Ureter (tissue), 1 donor: ENCODE measurements at regions not wholly inside any gene's neighbourhood (a gene's known extent, or its start where the extent isn't known, plus 50 kb on each side); places are given as distances from the start of the nearest gene placed in this dataset.
"Not testable (repeated sequence)": the region's sequence is repeated elsewhere in the genome, so short reads cannot be mapped to it uniquely, and the experiment has no call there.

Experiments used
- DNase-seq: peaks from one replicate; pipeline ENCODE4 v3.0.0-alpha.2; 2020; ENCODE audit warnings: low spot score
- donor health status: DM: yes; HTN: yes; CAD: no.

DNA sequence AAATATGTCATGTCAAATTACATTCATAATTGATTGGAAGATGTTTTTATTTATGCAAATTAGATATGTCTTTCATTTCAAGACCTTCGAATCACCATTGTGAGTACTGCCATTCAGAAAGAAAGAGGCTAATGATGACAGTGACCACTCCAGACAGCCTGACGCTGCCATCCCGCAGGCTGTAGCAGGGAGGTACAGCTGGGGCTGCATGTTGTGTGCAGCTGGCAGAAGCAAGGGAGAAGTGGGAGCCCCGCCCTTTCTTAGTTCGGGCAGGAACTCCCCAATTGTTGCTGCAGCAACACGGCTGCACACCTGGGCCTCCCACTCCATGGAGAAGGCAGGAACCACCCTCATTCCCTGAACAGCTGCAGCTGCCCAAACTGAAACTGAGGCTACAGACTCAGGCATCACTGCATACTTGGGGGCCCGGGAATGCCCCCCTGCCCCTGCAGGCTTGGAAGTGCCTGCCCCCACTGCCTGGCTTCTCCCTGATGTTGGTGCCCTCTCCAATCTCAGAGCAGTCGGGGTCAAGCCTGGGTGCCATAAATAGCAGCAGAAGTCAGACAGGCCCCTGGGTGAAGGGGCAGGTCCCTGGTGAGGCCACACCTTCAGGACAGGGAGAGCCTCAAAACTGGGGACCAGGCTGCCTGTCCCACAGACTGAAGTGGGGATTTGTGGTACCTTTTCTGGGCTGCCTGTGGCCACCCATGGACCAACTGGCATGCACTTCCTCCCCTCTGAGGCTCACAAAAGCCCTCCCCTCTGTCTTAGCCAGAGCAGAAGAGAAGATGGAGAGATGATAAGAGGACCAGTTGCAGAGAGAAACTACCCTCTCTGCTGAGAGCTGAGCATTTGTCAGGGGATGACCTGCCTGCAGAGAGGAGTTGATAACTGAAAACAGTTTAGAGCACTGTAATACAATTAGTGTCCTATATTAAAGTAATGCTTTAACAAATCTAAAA, 964.6 kb downstream of the SI start:
- no peak for DNase-seq

DNA sequence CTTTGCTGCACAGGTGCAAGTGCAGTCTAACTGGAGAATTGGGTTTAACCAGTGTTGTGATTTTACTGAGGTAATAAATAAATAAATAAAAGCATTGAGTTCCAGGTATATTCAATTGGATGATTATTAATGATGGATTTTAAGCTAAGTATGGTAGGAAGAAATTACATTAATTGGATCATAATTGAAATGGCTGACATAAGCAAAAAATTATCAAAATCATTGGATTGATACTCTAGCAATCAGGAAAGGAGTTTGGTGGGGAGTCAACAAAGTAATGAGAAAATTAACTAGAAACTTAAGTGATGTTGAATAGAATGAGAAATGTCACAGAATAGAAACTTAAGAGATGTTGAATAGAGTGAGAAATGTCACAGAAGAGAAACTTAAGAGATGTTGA, 981.9 kb downstream of the SI start:
- no peak for DNase-seq

DNA sequence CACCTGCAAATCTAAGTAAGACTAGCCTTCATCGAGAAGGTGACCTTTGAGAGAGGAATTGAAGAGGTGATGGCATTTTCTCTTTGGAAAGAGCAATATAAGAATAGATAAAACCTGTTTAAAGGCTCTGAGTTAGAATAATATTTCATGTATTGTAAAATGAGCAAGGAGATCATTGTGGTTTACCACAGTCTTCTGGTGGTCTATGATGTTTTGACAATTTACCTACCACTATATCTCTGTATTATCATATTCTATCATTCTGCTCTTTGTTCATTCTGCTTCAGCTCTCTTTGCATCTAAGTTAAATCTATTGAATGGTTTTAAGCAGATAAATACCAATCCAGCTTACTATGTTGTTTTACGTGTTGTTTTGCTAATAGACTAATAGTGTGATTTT, 982.3 kb downstream of the SI start:
- no peak for DNase-seq

DNA sequence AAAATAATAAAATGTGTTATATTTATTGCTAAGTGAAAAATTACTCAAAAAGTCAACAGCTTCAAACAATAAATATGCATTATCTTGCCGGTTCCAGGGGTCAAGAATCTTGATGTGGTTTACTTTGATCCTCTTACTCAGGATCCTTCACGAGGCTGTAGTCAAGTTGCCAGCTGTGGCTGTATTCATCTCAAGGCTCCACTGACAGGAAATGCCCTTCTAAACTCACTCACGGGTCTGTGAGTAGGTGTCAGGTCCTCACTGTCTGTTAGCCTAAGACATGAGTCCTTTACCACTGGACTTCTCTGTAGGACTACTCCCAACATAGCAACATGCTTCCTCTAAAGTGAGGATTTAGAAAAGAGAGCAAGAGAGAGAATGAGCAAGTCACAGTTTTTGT, 983.0 kb downstream of the SI start:
- no peak for DNase-seq

DNA sequence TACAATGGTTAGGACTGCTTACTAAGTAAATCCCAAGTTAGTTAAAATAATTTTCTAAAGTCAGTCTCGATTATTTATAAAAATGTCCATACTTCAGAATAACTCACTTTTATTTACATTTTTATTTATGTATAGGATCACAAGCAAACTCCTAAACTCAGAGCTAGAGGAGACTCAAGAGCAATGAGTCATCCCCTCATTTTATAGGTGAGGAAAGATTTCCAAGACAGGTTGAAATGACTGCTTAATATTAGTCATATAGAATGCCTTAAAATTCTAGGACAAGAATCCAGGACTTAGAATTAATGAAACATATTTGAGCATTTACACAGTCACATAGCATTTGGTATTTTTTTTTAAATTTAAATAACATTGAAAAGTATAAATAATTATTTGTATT, 983.8 kb downstream of the SI start:
- DNase-seq, result no peak

DNA sequence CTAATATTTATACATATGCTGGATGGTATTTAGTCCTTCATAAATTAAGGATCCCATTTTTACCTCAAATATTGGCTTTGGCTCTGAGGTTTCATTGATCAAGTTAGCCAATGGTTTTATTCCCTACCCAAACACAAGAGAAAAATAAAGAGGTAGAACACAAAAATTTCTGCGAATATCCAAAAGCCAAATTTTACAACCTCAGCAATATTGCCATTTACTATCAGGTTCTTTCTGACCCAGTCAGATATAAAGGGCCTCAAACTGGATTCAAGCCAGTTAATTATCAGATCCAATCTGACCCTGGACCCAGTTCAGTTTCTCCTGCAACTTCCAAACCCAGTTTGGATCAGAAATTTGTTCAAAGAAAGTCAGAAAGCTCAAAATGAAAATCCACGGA, 998.1 kb downstream of the SI start:
- DNase-seq, result no peak

DNA sequence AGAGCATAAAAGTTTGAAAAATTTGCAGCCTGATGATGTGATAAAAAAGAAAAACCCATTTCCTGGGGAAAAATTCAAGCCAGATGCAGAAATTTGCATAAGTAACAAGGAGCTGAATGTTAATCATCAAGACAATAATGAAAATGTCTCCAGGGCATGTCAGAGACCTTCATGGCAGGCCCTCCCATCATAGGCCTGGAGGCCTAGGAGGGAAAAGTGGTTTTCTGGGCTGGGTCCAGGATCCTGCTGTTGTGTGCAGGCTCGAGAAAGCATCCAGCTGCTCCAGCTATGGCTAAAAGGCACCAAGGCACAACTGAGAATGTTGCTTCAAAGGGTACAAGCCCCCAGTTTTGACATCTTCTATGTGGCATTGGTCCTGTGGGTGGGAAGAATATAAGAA, 1014.0 kb downstream of the SI start:
- no peak for DNase-seq

DNA sequence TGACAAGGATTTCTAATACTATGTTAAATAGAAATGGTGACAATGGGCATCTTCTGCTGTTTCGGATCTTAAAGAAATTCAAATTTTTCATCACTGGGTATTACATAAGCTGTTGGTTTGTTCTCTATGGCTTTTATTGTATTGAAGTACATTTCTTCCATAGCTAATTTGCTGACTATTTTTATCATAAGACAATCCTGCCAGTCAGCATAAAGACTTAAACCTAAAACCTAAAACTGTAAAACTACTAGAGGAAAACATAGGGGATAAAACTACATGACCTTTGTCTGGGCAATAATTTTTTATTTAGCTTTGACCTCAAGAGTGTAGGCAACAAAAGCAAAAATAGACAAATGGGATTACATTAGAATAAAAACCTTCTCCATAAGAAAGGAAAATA, 1017.4 kb downstream of the SI start:
- DNase-seq, result no peak

DNA sequence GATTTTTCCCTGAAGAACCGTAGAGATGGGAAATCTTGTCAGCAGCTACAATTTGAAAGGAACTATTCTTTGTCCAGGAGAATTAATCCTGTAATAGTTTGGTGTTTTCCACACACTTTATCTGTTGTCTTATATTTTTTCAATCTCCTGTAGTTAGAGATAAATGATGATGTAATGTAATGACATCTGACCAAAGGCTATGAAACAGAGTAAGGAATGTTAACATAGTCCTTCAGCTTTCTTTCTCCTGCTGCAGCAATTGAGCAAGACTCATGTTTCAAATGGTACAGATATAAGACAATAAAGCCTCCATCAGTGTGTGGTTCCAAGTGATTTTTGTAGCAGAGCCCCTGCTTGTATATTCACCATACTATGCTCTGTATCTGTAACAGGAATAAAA, 1028.4 kb downstream of the SI start:
- DNase-seq, result no peak

DNA sequence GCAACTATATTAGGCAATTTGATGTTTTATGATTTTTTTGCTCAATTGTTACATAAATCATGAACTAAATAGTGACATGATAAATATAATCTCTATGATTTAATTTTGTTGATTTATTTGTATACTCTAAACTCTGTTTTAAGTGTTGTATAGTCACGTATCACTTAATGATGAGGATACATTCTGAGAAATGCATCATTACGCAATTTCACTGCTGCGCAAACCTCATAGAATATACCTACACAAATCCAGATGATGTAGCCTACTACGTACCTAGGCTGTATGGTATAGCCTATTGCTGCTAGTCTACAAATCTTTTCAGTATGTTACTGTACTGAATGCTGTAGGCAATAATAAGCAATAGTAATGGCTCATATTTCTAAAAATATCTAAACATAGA, 1029.8 kb downstream of the SI start:
- no peak for DNase-seq

DNA sequence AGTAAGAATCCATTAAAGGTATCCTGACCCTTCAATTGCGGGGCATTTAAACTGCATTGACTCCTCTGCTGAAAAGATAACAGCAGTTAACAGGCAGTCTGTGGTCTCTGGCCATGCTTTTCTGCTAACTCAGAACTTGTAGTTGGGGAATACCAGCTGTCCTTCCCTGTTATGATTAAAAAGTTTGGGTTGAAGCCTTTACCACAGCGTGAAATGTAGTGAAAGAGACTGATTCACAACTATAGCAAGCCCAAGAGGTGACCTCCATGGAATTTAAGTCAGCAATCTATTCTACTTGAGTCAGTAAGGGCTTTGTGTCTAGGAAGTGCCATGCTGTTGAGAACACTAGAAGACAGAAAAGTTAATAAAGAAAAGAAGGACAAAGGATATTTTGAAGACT, 1037.3 kb downstream of the SI start:
- no peak for DNase-seq

DNA sequence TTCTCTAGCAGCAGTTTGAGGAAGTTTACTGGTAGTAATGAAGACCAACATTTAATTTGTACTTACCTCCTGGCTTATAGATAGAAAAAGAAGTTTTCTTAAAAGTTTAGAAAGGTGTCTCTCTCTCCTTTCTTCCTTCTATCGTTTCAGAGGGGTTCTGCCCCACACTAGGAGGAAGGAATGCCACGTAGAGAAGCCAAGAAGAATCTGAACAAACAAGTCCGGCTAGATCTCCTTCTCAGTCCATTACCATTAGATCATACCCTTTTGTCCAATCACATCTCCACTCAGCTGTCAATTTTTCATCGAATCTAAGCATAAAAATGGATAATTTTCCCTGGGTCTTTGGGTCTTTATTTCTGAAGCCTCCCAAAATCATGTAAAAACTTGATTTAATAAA, 1048.1 kb downstream of the SI start:
- no peak for DNase-seq

DNA sequence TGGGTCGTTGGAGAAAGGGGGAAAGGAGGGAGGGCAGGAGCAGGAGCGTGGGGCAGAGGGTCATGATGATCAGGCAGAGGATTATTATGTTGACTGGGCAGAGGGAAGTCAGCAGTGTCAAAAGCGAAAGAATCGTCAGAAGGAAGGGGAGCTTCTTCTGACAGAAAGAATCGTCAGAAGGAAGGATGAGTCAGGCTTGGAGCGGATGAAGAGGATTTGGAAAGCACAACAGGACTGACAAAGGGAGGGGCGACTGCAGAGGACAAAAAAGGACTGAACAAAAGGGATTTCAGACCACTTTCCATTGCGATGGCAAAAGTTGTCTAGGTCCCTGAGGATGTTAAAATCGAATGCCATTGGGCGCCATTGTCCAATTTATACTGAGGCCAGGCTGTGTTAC, 1053.5 kb downstream of the SI start:
- DNase-seq, result no peak

DNA sequence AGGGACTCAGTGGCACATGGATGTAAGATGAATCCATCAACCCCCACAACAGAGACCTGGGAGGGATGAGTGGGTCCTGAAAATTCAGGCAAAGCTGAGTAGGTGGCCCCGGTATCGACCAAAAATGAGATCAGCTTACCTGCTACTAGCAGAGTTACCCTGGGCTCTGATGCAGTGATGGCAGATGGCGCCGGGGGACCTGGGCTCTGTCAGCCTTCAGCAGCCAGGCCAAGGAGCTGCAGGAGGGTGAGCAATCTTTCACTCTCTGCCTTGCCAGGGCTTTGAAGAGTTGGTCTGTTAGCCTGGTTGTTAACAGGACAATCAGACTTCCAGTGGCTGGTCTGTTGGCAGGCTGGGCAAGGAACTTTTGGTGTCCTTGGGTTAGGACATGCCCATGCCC, 1054.8 kb downstream of the SI start:
- DNase-seq, result no peak

DNA sequence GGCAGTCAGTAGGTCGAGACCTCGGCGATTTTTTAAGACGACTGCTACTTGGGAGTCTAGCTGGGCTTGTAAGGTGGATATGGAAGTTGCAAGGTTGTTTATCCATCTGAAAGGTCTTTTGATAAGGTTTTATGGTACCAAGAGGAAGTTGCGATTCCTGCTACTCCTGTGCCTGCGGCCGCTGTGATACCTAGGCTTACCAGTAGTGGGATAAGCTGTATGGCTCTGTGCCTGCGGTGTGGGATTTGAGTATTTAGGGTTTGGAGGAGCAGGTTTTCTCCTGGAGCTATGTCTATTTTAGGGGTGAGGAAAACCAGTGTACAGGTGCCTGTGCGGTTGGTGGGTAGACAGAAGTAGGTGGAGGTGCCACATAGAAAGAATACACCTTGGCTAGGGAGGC, 1059.8 kb downstream of the SI start:
- no peak for DNase-seq

DNA sequence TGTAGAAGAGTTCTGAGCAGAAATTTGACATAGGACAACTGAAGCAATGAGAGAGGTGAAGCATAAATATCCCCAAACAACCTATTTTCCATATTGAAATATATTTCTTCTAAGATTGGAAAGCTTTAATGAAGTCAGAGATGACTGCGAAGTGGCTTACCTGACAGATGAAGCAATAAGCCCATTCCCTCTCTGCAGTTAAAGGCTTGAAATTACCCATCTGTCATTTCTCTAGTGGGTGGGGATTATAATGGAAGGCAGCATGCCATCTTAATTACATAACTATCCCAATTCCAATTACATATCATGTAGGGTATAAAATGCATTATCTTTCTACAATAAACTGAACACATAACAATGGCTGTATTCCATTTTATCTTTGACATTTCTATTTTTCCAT, 1070.5 kb downstream of the SI start:
- no peak for DNase-seq

DNA sequence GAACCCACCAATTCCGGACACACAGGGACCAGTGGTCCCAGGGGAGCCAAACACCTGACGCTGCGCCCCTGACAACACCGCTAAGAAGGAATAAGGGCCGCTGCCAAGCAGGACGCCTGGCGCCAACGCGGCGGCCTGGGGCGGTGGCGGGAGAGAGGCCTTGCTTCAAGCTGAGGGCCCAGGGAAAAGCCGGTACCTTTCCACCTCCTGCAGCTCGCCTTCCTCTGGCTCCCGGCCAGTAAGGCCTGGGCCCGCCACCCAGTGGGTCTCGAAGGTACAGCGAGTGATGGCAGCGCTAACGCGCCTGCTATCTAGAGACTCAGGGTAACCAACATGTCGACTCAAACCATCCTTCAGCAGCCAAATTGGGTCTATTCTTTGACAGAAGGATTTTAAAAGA, 1074.1 kb downstream of the SI start:
- DNase-seq, result no peak

DNA sequence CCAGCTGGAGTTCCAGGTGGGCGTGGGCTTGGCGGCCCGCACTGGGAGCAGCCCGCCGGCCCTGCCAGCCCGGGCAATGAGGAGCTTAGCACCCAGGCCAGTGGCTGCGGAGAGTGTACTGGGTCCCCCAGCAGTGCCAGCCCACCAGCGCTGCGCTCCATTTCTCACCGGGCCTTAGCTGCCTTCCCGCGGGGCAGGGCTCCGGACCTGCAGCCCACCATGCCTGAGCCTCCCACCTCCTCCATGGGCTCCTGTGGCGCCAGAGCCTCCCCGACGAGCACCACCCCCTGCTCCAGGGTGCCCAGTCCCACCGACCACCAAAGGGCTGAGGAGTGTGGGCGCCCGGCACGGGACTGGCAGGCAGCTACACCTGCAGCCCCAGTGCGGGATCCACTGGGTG, 1075.3 kb downstream of the SI start:
- not testable (repeated sequence) for DNase-seq

DNA sequence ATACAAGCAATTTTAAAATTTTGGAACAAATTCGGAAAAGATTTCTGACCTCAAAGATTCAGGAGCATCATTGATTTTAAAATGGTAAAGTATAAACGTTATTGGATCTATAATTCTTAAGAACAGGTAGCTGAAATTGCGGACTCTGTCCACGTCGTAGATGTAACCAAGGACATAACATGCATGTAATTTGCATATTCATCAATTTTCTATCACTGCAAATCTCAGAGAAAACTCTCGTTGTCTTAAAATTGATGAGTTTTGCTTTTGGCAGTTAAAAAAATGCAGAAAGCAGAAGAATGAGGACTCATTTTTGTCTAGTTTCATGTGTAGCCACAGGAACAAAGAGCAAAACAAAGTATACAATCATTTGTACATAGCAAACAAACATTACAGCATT, 1094.4 kb downstream of the SI start:
- no peak for DNase-seq

DNA sequence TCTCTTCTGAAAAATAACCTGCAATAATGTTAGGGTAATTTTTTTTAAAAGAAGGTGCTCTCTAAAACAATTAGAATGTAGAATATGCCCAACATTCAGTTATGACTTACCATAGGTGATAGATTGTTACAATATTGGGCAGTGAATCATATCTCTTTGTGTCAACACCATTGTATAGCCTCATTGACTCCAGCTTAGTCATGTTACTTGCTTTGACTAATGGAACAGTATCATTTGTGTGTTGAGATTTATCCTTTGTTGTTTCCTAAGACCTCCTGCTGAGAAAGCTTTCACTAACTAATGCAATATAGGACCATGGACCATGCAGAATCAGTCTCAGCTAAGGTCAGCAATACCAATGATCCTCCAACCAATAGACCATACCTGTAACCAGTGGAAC, 1106.4 kb downstream of the SI start:
- DNase-seq, result no peak

DNA sequence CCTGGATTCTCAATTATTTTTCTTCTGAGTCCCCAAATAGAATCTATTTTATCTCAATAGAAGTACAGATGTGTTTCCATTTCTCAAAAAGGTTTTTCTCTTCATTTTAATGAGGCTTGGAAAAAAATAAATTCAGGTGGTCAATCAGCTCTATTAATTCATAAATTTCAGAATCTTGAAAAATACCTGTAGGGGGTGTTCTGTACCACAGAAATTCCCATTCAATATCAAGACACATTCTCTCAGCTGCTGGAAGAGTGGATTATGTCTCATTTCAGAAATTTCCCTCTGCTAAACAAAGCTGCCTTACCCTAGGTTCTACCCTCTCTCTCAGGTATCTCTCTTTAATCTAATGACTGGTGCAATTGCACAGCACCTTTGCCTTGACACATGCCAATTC, 1121.2 kb downstream of the SI start:
- DNase-seq, result no peak

DNA sequence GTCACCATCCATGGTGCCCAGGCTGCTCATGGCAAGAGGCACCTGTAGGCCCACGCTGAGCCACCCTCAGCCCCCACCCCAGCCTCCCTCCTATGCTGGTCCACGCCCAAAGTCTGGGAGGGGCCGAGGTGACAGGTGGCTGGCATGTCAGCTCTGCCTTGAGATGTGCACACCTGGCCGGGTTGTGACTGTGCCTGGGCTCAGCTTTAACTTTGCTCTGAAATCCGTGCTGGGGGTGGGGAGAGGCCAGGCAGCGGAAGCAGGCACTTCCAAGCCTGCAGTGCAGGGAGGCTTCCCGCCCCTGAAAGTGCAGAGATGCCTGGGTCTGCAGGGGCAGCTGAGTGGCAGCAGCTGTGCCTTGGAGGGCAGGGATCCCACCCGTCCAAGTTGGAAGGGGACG, 1124.8 kb downstream of the SI start:
- DNase-seq, result no peak

DNA sequence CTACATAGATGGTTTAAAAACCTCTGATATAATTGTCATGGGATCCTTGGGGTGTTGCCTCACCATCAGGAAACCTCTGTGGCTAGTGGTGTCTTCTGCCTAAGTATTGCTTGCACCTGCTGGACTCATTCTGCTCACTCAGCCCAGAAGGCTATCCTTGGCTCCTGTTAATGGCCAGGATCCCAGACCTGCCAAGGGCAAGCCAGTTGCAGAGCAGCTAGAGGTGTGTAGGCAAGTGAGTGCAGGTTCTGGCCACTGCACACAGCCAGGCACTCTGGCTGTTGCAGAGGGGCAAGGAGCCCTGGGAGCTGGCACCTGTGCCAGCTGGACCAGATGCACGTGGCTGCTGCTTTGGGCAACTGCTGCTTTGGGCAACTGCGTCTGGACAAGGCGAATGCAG, 1125.8 kb downstream of the SI start:
- DNase-seq, result no peak

DNA sequence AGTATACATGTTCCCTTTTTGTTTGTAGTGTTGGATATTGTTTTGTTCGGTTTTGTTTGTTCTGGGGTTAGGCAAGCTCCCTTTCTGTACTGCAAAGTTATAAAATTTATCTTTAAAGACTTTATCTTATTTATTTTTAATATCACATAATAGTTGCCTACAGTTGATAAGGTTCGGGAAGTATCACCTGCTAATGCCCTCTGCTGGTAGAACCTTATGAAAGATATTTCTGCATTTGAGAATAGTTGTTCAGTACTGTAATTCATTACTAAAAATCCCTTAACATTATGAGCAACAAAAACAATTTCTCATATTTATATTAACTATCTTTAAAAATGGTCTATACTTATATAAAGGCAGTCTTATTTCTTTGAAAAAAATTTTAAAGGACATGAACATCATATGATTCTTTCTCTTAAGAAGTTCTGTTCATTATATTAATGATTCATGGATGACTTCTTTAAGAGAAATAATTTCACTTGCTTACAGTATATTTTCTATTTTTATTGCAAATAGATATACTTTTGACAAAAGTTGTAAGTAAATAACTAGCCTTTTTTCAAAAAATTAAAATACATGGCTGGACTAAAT, 1126.8 kb downstream of the SI start:
- no peak for DNase-seq
